ENCODE measurements at regions not wholly inside any gene's neighbourhood (a gene's known extent, or its start where the extent isn't known, plus 50 kb on each side); places are given as distances from the start of the nearest gene placed in this dataset.

- TF ChIP-seq CTCF (IDR thresholded peaks at IDR 0.05; ENCODE audit: low read depth, low read length) (no peak), EZH2phosphoT487 (IDR thresholded peaks at IDR 0.05; ENCODE audit: low read depth) (no peak)
Observed at GRCh38 chr17:77884019-77884418, 74.5 kb upstream of the TNRC6C start.

All from OCI-LY3 (cell line).